ENCODE measurements at regions not wholly inside any gene's neighbourhood (a gene's known extent, or its start where the extent isn't known, plus 50 kb on each side); places are given as distances from the start of the nearest gene placed in this dataset.

- Histone ChIP-seq H2AK5ac (ENCODE audit: low read length, severe bottlenecking) (no peak overlapping the region), H3K23ac (ENCODE audit: low read length in 2 of 2) (no peak overlapping the region), H2BK120ac (ENCODE audit: low read depth, low read length) (no peak overlapping the region), H3K27me3 (ENCODE audit: control insufficient read depth in 1 of 2, insufficient read depth in 1 of 2, low read length in 2 of 2) (no peaks in the 10 kb centered on the region), H3K14ac (ENCODE audit: low read length in 2 of 2) (no peak overlapping the region), H2BK15ac (ENCODE audit: low read depth, poor library complexity, severe bottlenecking) (no peak overlapping the region), H3K79me1 (replicated peaks; ENCODE audit: low read length, poor library complexity, severe bottlenecking) (no peaks in the 10 kb centered on the region), H3K9me3 (ENCODE audit: control insufficient read depth, low read length) (no peaks in the 10 kb centered on the region), H3K4me2 (ENCODE audit: low read length, poor library complexity, severe bottlenecking) (no peak overlapping the region), H3K4me1 (ENCODE audit: control insufficient read depth, insufficient read depth, low read depth, low read length) (peaks cover 5% of the 10 kb centered on the region), H3K36me3 (ENCODE audit: control insufficient read depth in 1 of 2, insufficient read depth in 2 of 2, low read depth in 1 of 2, low read length in 2 of 2) (no peaks in the 10 kb centered on the region), H2BK5ac (ENCODE audit: low read depth, low read length, poor library complexity, severe bottlenecking) (no peak overlapping the region), H2BK12ac (ENCODE audit: low read length in 2 of 2) (no peak overlapping the region), H3K9ac (ENCODE audit: low read length) (no peak overlapping the region), H4K8ac (ENCODE audit: low read length) (no peak overlapping the region), H2AFZ (ENCODE audit: low read depth, low read length) (no peak overlapping the region), H3K27ac (ENCODE audit: low read length, poor library complexity, severe bottlenecking) (no peak overlapping the region), H4K91ac (ENCODE audit: low read length) (no peak overlapping the region), H3K18ac (ENCODE audit: low read depth in 1 of 2, low read length in 2 of 2) (no peak overlapping the region), H3K4me3 (ENCODE audit: insufficient read depth in 1 of 2, low read depth in 1 of 2, low read length in 2 of 2) (no peak overlapping the region), H3K4ac (ENCODE audit: low read depth in 1 of 2, low read length in 2 of 2) (no peak overlapping the region)
- 59% methylated on average over 3 of the region's 3 CpGs for WGBS
- DNase-seq, result no peak
Measured at GRCh38 chr18:44556296-44556695, 124.4 kb upstream of the SETBP1 start.

- no peaks in the 10 kb centered on the region for H3K36me3 ChIP-seq (ENCODE audit: control insufficient read depth in 1 of 2, insufficient read depth in 2 of 2, low read depth in 1 of 2, low read length in 2 of 2)
- H3K9me3 ChIP-seq (ENCODE audit: control insufficient read depth, low read length), result no peaks in the 10 kb centered on the region
- no peaks in the 10 kb centered on the region for H3K79me1 ChIP-seq (replicated peaks; ENCODE audit: low read length, poor library complexity, severe bottlenecking)
- H2BK120ac ChIP-seq (ENCODE audit: low read depth, low read length), result no peak overlapping the region
- H3K27ac ChIP-seq (ENCODE audit: low read length, poor library complexity, severe bottlenecking), result no peak overlapping the region
- H2BK12ac ChIP-seq (ENCODE audit: low read length in 2 of 2), result no peak overlapping the region
- H3K14ac ChIP-seq (ENCODE audit: low read length in 2 of 2), result no peak overlapping the region
- H3K4me1 ChIP-seq (ENCODE audit: control insufficient read depth, insufficient read depth, low read depth, low read length), result peaks cover 3% of the 10 kb centered on the region
- WGBS, result 100% methylated on average over 2 of the region's 2 CpGs
- no peak overlapping the region for H3K4ac ChIP-seq (ENCODE audit: low read depth in 1 of 2, low read length in 2 of 2)
- H3K4me2 ChIP-seq (ENCODE audit: low read length, poor library complexity, severe bottlenecking), result no peak overlapping the region
- H2AFZ ChIP-seq (ENCODE audit: low read depth, low read length), result no peak overlapping the region
- H2AK5ac ChIP-seq (ENCODE audit: low read length, severe bottlenecking), result no peak overlapping the region
- no peak overlapping the region for H3K4me3 ChIP-seq (ENCODE audit: insufficient read depth in 1 of 2, low read depth in 1 of 2, low read length in 2 of 2)
- no peak overlapping the region for H2BK15ac ChIP-seq (ENCODE audit: low read depth, poor library complexity, severe bottlenecking)
- no peak overlapping the region for H2BK5ac ChIP-seq (ENCODE audit: low read depth, low read length, poor library complexity, severe bottlenecking)
- H4K91ac ChIP-seq (ENCODE audit: low read length), result no peak overlapping the region
- no peak for DNase-seq
- no peak overlapping the region for H4K8ac ChIP-seq (ENCODE audit: low read length)
- H3K9ac ChIP-seq (ENCODE audit: low read length), result no peak overlapping the region
- no peak overlapping the region for H3K23ac ChIP-seq (ENCODE audit: low read length in 2 of 2)
- H3K18ac ChIP-seq (ENCODE audit: low read depth in 1 of 2, low read length in 2 of 2), result no peak overlapping the region
- no peaks in the 10 kb centered on the region for H3K27me3 ChIP-seq (ENCODE audit: control insufficient read depth in 1 of 2, insufficient read depth in 1 of 2, low read length in 2 of 2)
Measured at GRCh38 chr18:44557616-44558151, 123.0 kb upstream of the SETBP1 start.

- Histone ChIP-seq H3K9me3 (ENCODE audit: control insufficient read depth, low read length) (no peaks in the 10 kb centered on the region), H4K91ac (ENCODE audit: low read length) (no peak overlapping the region), H3K9ac (ENCODE audit: low read length) (no peak overlapping the region), H3K79me1 (replicated peaks; ENCODE audit: low read length, poor library complexity, severe bottlenecking) (no peaks in the 10 kb centered on the region), H2BK15ac (ENCODE audit: low read depth, poor library complexity, severe bottlenecking) (no peak overlapping the region), H2BK12ac (ENCODE audit: low read length in 2 of 2) (no peak overlapping the region), H3K4me2 (ENCODE audit: low read length, poor library complexity, severe bottlenecking) (no peak overlapping the region), H3K14ac (ENCODE audit: low read length in 2 of 2) (no peak overlapping the region), H3K23ac (ENCODE audit: low read length in 2 of 2) (no peak overlapping the region), H2BK5ac (ENCODE audit: low read depth, low read length, poor library complexity, severe bottlenecking) (no peak overlapping the region), H3K4me3 (ENCODE audit: insufficient read depth in 1 of 2, low read depth in 1 of 2, low read length in 2 of 2) (no peak overlapping the region), H3K27ac (ENCODE audit: low read length, poor library complexity, severe bottlenecking) (no peak overlapping the region), H3K18ac (ENCODE audit: low read depth in 1 of 2, low read length in 2 of 2) (no peak overlapping the region), H2AFZ (ENCODE audit: low read depth, low read length) (no peak overlapping the region), H3K27me3 (ENCODE audit: control insufficient read depth in 1 of 2, insufficient read depth in 1 of 2, low read length in 2 of 2) (no peaks in the 10 kb centered on the region), H2BK120ac (ENCODE audit: low read depth, low read length) (no peak overlapping the region), H4K8ac (ENCODE audit: low read length) (no peak overlapping the region), H3K36me3 (ENCODE audit: control insufficient read depth in 1 of 2, insufficient read depth in 2 of 2, low read depth in 1 of 2, low read length in 2 of 2) (no peaks in the 10 kb centered on the region), H2AK5ac (ENCODE audit: low read length, severe bottlenecking) (no peak overlapping the region), H3K4ac (ENCODE audit: low read depth in 1 of 2, low read length in 2 of 2) (no peak overlapping the region), H3K4me1 (ENCODE audit: control insufficient read depth, insufficient read depth, low read depth, low read length) (peaks cover 3% of the 10 kb centered on the region)
- WGBS, result 93% methylated on average over 1 of the region's 1 CpG
- no peak for DNase-seq
Measured at GRCh38 chr18:44558767-44559166, 121.9 kb upstream of the SETBP1 start.

GRCh38 chr18:44562986-44563385 is 117.7 kb upstream of the SETBP1 start:
- no peak overlapping the region for H3K23ac ChIP-seq (ENCODE audit: low read length in 2 of 2)
- no peak overlapping the region for H3K4me3 ChIP-seq (ENCODE audit: insufficient read depth in 1 of 2, low read depth in 1 of 2, low read length in 2 of 2)
- no peak overlapping the region for H2BK12ac ChIP-seq (ENCODE audit: low read length in 2 of 2)
- H3K9ac ChIP-seq (ENCODE audit: low read length), result no peak overlapping the region
- H3K9me3 ChIP-seq (ENCODE audit: control insufficient read depth, low read length), result no peaks in the 10 kb centered on the region
- no peak overlapping the region for H2BK5ac ChIP-seq (ENCODE audit: low read depth, low read length, poor library complexity, severe bottlenecking)
- H2AFZ ChIP-seq (ENCODE audit: low read depth, low read length), result no peak overlapping the region
- no peak overlapping the region for H3K14ac ChIP-seq (ENCODE audit: low read length in 2 of 2)
- H4K8ac ChIP-seq (ENCODE audit: low read length), result no peak overlapping the region
- no peak overlapping the region for H3K4ac ChIP-seq (ENCODE audit: low read depth in 1 of 2, low read length in 2 of 2)
- no peak overlapping the region for H2BK120ac ChIP-seq (ENCODE audit: low read depth, low read length)
- no peak overlapping the region for H2AK5ac ChIP-seq (ENCODE audit: low read length, severe bottlenecking)
- no peak overlapping the region for H3K27ac ChIP-seq (ENCODE audit: low read length, poor library complexity, severe bottlenecking)
- H2BK15ac ChIP-seq (ENCODE audit: low read depth, poor library complexity, severe bottlenecking), result no peak overlapping the region
- no peaks in the 10 kb centered on the region for H3K36me3 ChIP-seq (ENCODE audit: control insufficient read depth in 1 of 2, insufficient read depth in 2 of 2, low read depth in 1 of 2, low read length in 2 of 2)
- no peak overlapping the region for H3K18ac ChIP-seq (ENCODE audit: low read depth in 1 of 2, low read length in 2 of 2)
- no peak overlapping the region for H3K4me2 ChIP-seq (ENCODE audit: low read length, poor library complexity, severe bottlenecking)
- no peak overlapping the region for H4K91ac ChIP-seq (ENCODE audit: low read length)
- H3K27me3 ChIP-seq (ENCODE audit: control insufficient read depth in 1 of 2, insufficient read depth in 1 of 2, low read length in 2 of 2), result no peaks in the 10 kb centered on the region
- WGBS, result no CpG with 5 or more reads among the region's 1 CpG
- no peak for DNase-seq
- H3K79me1 ChIP-seq (replicated peaks; ENCODE audit: low read length, poor library complexity, severe bottlenecking), result no peaks in the 10 kb centered on the region
- H3K4me1 ChIP-seq (ENCODE audit: control insufficient read depth, insufficient read depth, low read depth, low read length), result peaks cover 3% of the 10 kb centered on the region
